GM18505 (cell line): ENCODE measurements at regions not wholly inside any gene's neighbourhood (a gene's known extent, or its start where the extent isn't known, plus 50 kb on each side); places are given as distances from the start of the nearest gene placed in this dataset.
"Not testable (repeated sequence)": the region's sequence is repeated elsewhere in the genome, so short reads cannot be mapped to it uniquely, and the experiment has no call there.

Source experiments
- ATAC-seq: cut with Tn5 transposase; IDR thresholded peaks from one replicate; pipeline ENCODE4 v1.9.1; 2021; ENCODE audit not compliant: unreplicated experiment
- POLR2A ChIP-seq: IDR thresholded peaks from 4 replicates; pipeline ENCODE4 v1.6.1; 2011; ENCODE audit warnings: borderline replicate concordance; ENCODE audit not compliant: insufficient read depth, insufficient read length; ENCODE audit errors: extremely low read depth

GRCh38 chr7:112540839-112541577, 60.2 kb downstream of the LSMEM1 start:
- TF ChIP-seq POLR2A: no peak
- ATAC-seq: no peak

- ATAC-seq: no peak
- no peak for TF ChIP-seq POLR2A
These were observed 66.1 kb downstream of the LSMEM1 start for GRCh38 chr7:112546723-112547513.

GRCh38 chr7:112547916-112548315, 67.1 kb downstream of the LSMEM1 start:
- ATAC-seq: no peak
- TF ChIP-seq POLR2A: no peak

GRCh38 chr7:112550468-112551060, 69.8 kb downstream of the LSMEM1 start:
- peak; percentile 93 for ATAC-seq
- no peak for TF ChIP-seq POLR2A

DNA sequence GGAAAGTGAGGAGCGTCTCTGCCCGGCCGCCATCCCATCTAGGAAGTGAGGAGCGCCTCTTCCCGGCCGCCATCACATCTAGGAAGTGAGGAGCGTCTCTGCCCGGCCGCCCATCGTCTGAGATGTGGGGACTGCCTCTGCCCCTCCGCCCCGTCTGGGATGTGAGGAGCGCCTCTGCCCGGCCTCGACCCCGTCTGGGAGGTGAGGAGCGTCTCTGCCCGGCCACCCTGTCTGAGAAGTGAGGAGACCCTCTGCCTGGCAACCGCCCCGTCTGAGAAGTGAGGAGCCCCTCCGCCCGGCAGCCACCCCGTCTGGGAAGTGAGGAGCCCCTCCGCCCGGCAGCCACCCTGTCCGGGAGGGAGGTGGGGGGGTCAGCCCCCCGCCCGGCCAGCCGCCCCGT, 70.7 kb downstream of the LSMEM1 start:
- ATAC-seq: not testable (repeated sequence)

DNA sequence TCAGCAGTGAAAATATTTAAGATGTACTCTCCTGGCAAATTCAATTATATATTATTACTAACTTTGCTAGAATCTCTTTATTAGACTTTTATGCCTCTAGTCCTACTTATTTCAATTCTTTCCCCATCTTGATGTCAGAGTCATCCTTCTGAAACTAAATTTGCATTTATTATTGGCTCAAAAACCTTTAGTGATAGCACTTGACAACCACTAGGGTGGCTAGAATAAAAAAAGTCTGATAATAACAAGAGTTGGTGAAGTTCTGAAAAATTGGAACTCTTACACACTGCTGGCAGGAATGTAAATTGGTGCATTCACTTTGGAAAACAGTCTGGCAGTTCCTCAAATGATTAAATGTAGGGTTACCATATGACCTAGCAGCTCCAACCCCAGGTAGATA, 73.8 kb downstream of the LSMEM1 start:
- no peak for ATAC-seq
- TF ChIP-seq POLR2A: no peak

DNA sequence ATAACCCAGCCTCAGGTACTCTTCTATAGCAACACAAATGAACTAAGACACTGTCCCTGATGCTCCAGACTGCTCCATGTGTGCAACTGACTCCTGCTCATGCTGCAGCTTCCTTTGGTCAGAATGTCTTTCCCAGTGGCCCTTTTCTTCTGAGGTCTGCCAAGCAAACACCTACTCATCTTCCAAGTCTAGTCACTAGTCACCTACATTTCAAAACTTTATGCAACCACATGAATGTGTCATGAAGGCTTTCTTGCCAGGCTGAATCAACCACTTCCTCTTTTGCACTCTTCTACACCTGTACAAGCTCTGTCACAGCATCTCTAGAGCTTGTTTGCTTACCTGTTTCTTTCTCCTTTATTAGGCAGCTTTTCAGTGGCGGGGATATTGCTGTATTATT, 75.8 kb downstream of the LSMEM1 start:
- no peak for TF ChIP-seq POLR2A

DNA sequence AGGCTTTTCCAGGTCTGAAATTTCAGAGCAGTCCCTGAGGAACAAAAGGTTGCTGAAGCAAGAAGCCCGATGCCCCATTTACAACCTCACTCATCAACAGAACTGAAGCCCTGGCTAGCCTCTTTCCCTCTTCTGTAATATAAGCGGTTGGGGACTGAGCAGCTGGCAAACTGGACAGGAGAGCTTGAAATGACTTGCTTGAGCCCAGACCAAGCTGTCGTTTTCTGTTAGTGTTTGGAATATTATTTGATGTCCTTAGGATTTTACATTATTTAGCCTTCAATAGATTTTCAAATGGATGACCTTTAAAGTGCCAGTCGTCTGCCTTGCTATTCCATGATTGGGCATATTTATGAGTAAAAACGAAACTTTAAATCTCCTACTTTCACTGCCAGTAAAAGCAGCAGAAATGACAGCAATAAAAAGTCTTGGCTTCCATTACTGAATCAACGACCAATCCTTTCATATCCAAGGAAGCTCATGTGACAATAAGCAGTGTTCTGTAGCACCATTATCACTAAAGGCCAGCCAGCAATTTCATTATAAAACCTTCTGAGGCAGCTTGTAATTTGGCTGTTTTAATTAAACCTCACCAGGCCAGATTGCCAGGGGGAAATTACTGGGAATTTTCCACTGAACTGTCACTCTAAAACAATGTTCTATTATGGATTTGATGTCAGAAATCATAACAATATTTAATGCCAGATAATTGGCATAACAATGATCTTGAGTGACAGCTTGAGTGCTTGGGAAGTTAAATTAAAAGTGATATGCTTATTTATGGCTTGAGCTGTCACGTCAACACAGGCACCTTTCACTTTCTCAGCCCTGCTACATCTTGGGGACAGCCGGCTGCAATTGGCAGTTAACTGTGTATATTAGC, 85.9 kb downstream of the LSMEM1 start:
- ATAC-seq: no peak
- TF ChIP-seq POLR2A: no peak

More for the DNA sequence above, 75.8 kb downstream of the LSMEM1 start:
- peak; percentile 99 for ATAC-seq

DNA sequence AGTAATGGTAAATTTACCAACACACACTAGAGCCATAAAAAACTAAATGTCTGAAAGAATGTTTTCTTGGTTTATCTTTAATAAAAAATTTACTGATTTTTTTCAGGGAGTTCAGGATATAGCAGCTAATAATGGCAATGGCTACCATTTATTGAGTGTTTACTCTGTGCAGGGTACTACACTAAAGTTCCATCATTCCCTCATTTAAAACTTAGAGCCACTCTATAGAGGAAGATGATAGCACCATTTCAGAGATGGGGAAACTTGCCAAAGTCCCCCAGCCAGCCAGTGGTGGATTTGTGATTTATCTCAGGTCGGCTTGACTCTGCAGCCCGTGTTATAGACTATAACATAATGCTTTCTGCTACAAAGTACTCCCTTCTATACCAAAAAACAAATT, 86.6 kb downstream of the LSMEM1 start:
- no peak for TF ChIP-seq POLR2A
- no peak for ATAC-seq

- ATAC-seq: no peak
- TF ChIP-seq POLR2A: no peak
These were observed 91.2 kb downstream of the LSMEM1 start for GRCh38 chr7:112571852-112572607.

DNA sequence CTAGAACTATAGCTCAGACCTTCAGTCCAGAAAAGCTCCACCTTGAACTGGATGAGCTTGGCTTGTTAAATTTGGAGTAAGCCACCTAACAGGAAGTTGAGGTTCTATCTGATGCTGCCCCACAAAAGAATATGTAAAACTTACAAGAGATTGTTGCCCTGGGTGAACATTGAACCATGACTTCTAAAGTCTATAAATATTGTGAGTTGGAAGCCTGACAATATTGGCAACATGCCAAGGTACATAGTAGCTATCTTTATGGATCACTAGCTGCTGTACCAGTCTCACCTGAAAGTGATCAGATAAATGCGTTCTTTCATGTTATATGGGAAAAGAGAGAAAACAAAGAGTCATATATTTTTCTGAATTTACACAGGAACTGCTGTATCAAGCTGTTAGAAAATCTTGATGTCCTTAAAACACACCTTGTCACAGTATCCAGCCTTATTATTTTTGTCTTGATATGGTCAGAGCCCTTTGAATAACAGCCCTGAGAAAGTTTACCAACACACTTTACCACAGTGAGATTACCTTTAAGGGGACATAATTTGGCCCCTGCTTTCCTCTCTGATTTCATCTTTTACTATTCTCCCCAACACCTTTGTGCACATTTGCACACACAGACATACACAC, 92.0 kb downstream of the LSMEM1 start:
- no peak for TF ChIP-seq POLR2A
- no peak for ATAC-seq
